HPDE6-E6E7 (cell line): ENCODE measurements at regions not wholly inside any gene's neighbourhood (a gene's known extent, or its start where the extent isn't known, plus 50 kb on each side); places are given as distances from the start of the nearest gene placed in this dataset.

Source experiments
- DNase-seq: peaks from one replicate; pipeline ENCODE4 v3.0.0; 2011; ENCODE audit warnings: missing footprints; ENCODE audit errors: extremely low spot score

- DNase-seq, result peak; percentile 53
These were observed 75.6 kb downstream of the ICOS start for GRCh38 chr2:204012072-204012653.

GRCh38 chr2:204015118-204015843 is 78.7 kb downstream of the ICOS start:
- DNase-seq, result no peak

GRCh38 chr2:204018717-204019116 is 82.2 kb downstream of the ICOS start:
- DNase-seq, result no peak

GRCh38 chr2:204019572-204020501 is 83.3 kb downstream of the ICOS start:
- DNase-seq, result peak; percentile 78

GRCh38 chr2:204021290-204022081 is 84.9 kb downstream of the ICOS start:
- DNase-seq, result no peak

GRCh38 chr2:204022550-204022949 is 86.0 kb downstream of the ICOS start:
- no peak for DNase-seq

- DNase-seq, result no peak
These were observed 86.5 kb downstream of the ICOS start for GRCh38 chr2:204023088-204023487.

GRCh38 chr2:204024503-204024902 is 87.9 kb downstream of the ICOS start:
- DNase-seq, result peak; percentile 11

GRCh38 chr2:204024906-204025475 is 88.4 kb downstream of the ICOS start:
- DNase-seq, result no peak

- DNase-seq, result no peak
These were observed 89.7 kb downstream of the ICOS start for GRCh38 chr2:204026294-204026693.

GRCh38 chr2:204027091-204027490 is 90.5 kb downstream of the ICOS start:
- peak; percentile 11 for DNase-seq

- DNase-seq, result no peak
These were observed 93.8 kb downstream of the ICOS start for GRCh38 chr2:204030322-204030721.

- DNase-seq, result no peak
These were observed 94.5 kb downstream of the ICOS start for GRCh38 chr2:204031056-204031455.

GRCh38 chr2:204032301-204032700 is 95.7 kb downstream of the ICOS start:
- no peak for DNase-seq

- DNase-seq, result no peak
These were observed 97.3 kb downstream of the ICOS start for GRCh38 chr2:204033611-204034495.

GRCh38 chr2:204036706-204037105 is 100.1 kb downstream of the ICOS start:
- no peak for DNase-seq

- no peak for DNase-seq
These were observed 100.7 kb downstream of the ICOS start for GRCh38 chr2:204037286-204037685.

GRCh38 chr2:204039298-204039838 is 102.8 kb downstream of the ICOS start:
- no peak for DNase-seq

GRCh38 chr2:204040016-204040415 is 103.5 kb downstream of the ICOS start:
- DNase-seq, result no peak

GRCh38 chr2:204042401-204042800 is 105.8 kb downstream of the ICOS start:
- no peak for DNase-seq
